Loucy (cell line): ENCODE measurements at regions not wholly inside any gene's neighbourhood (a gene's known extent, or its start where the extent isn't known, plus 50 kb on each side); places are given as distances from the start of the nearest gene placed in this dataset.

Experiments
- EZH2phosphoT487 ChIP-seq: fragments of 200-600 bp; IDR thresholded peaks from 2 replicates; pipeline ENCODE4 v1.6.1; 2018; ENCODE audit warnings: antibody characterized with exemption, mild to moderate bottlenecking, moderate library complexity, borderline replicate concordance
- TF ChIP-seq, protein P1 (sequence below): fragments of 200-600 bp; sonication (generic); conservative IDR thresholded peaks from 2 replicates; pipeline ENCODE4 v1.5.1; 2014; ENCODE audit warnings: mild to moderate bottlenecking, antibody characterized with exemption, low read length

DNA sequence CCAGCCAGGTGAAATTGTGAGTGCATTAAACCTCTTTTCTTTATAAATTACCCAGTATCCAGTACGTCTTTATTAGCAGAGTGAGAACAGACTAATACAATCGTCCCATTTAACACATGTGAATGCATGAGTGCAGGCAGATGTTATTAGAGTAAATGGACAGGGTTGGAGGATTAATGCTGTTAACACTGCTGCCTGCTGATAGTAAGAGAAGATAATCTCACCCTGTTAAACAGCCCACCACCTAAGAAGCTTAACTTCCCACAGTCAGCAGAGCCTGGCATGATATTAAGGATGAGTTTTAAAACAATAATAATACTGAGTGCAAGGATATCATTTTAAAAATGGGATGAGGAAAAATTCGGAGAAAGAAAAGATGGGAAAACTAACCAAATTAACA is 181.4 kb upstream of the LHX8 start:
- TF ChIP-seq, protein P1, sequence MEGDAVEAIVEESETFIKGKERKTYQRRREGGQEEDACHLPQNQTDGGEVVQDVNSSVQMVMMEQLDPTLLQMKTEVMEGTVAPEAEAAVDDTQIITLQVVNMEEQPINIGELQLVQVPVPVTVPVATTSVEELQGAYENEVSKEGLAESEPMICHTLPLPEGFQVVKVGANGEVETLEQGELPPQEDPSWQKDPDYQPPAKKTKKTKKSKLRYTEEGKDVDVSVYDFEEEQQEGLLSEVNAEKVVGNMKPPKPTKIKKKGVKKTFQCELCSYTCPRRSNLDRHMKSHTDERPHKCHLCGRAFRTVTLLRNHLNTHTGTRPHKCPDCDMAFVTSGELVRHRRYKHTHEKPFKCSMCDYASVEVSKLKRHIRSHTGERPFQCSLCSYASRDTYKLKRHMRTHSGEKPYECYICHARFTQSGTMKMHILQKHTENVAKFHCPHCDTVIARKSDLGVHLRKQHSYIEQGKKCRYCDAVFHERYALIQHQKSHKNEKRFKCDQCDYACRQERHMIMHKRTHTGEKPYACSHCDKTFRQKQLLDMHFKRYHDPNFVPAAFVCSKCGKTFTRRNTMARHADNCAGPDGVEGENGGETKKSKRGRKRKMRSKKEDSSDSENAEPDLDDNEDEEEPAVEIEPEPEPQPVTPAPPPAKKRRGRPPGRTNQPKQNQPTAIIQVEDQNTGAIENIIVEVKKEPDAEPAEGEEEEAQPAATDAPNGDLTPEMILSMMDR, result no peak
- TF ChIP-seq EZH2phosphoT487, result no peak
